ENCODE measurements at regions not wholly inside any gene's neighbourhood (a gene's known extent, or its start where the extent isn't known, plus 50 kb on each side); places are given as distances from the start of the nearest gene placed in this dataset.

DNA sequence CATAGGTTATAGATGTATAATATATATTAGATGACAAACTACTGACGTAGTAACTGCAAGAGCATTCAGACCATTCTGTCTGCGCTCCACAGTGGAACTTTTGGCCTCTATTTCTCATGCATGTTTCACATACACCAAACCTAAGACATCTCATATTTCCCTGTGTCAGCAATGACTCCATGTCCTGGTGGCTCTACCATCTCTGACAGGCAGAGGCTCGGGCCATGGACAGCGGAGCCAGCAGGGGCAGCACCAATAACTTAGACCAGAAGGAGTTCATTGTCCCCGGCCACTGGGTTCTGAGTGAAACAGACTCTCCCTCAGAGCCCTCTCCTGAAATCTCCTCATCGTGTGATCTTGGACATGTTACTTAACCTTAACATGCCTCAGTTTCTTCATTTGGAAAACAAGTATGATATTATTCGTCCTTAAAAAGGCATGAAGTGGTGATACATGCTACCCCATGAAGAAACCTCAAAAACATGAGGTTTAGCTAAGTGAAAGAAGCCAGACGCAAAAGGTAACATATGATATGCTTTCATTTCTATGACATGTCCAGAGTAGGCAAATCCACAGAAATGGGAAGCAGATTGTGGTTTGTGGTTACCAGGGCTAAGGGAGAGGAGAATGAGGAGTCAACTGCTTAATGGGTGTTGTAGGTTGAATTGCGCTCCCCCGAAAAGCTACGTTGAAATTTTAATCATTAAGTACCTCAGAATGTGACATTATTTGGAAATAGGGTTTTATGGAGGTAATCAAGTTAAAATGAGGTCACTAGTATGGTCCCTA lies 564.0 kb upstream of the JARID2 start:
- no peak for TF ChIP-seq CTCF (IDR thresholded peaks at IDR 0.05)

GRCh38 chr6:14682812-14683211 lies 563.1 kb upstream of the JARID2 start:
- no peak for TF ChIP-seq CTCF (IDR thresholded peaks at IDR 0.05)

- TF ChIP-seq CTCF (IDR thresholded peaks at IDR 0.05): no peak
Measured at GRCh38 chr6:14689639-14690038, 556.2 kb upstream of the JARID2 start.

DNA sequence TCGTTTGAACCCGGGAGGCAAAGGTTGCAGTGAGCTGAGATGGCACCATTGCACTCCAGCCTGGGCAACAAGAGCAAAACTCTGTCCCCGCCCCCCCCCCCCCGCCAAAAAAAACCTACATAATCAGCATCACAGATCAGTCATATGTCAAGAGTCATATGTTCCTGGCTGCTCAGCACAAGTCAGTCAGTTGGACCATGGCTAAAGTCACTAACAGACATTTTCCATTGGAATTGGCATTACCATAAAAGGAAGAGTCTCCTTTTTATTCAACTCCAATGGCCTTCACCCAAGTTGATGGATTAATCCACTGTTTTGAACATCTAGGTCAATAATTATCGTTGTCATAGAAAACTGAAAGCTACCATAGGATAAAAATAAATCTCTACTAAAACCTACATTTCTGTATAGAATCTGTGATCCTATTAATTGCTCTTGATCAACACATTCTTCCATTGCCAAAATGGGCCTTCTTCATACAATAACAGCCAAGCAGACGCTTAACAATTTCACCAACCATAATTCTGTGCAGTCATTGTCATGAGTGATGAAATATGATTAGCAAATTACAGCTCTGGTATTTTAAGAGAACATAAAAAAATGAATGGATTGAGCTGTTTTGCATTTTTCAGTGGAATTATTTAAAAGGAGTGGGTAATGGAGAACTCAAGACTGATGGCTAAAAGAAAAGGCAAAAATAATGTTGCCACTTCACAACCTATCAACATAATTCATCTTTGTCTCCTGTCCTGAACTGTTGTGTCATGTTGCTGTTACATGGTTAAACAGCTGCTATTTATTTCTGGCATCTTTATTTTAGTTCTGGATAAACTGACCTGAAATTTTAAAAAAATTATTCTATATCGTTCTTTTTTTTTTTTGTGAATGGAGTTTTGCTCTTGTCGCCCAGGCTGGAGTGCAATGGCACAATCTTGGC lies 555.5 kb upstream of the JARID2 start:
- no peak for TF ChIP-seq CTCF (IDR thresholded peaks at IDR 0.05)

- no peak for TF ChIP-seq CTCF (IDR thresholded peaks at IDR 0.05)
Measured at GRCh38 chr6:14692208-14692607, 553.7 kb upstream of the JARID2 start.

DNA sequence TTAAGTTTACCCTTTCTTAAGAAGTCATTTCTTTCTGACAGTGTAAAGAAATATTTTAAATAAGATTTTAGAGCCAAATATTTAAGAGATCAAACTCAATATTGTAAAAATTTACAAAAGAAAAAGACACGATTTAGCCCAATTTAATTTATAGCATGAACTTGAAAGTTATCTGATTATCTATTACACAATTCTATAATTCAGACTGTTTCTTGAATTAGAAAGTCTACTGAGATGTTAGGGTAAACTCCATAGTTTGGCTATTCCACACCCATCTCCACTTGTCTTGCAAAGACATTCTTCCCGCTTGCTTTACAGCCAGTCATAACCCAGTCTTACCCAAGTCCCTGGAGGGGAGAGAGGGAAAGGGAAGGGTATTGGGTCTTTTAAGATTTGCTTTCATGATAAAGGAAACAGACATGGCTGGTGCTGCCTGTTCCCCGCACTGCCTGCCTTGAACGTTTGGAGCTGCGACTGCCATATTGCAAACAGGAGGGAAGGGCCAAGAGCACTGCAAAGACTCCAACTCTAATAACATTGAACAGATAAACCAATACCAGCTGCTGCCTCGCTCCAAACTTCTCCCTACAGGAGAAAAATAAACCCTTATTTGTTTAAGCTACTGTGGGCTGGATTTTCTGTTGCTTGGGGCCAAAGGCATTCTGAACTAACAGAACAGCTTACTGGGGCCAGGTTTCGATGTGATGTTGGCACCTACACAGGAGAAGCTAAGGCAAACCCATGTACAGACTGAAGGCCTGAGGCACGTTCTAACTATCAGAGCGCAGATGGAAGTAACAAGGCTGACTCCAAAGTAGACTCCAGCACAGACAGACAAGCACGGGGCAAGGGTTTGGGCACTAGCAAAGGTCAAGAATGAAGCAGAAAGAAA lies 552.3 kb upstream of the JARID2 start:
- TF ChIP-seq CTCF (IDR thresholded peaks at IDR 0.05): no peak

DNA sequence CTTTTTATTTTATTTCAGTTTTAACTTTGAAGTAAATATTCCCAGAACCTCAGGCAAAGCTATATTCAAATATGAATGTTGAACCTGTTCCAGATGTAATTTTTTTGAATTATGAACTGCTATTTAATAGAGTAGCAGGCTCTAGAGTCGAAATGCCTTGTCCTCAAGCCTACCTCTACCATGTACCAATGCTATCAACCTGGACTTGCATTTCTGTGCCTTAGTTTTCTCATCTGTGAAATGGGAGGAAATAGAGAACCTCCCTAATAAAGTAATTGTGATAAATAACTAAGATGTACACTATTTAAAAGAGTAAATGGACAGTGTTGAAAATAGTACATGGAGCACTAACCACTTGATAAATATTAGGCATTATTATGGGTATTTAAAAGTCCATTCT lies 551.6 kb upstream of the JARID2 start:
- no peak for TF ChIP-seq CTCF (IDR thresholded peaks at IDR 0.05)
